ENCODE measurements at regions not wholly inside any gene's neighbourhood (a gene's known extent, or its start where the extent isn't known, plus 50 kb on each side); places are given as distances from the start of the nearest gene placed in this dataset.

- H3K4me3 ChIP-seq = no peak overlapping the region
- no peaks in the 10 kb centered on the region for H3K36me3 ChIP-seq
- H3K4me1 ChIP-seq = no peaks in the 10 kb centered on the region
- in situ Hi-C loops (cut with MboI; ENCODE audit: low pct_ligation_motif_present in 1 of 4, low pct_unique_long_range_greater_than_20kb in 1 of 4, low sequenced_read_pairs in 3 of 4) (no loop called here), intact Hi-C loops (cut with DNase I; ENCODE audit: low total_unique reads) (no loop called here)
- WGBS, 2 donors (ENCODE audit: low coverage in 1 of 2) = 69 to 77% methylated on average over 2 of the region's 2 CpGs
- no peaks in the 10 kb centered on the region for H3K27me3 ChIP-seq
- H3K27ac ChIP-seq = no peak overlapping the region
- DNase-seq = no peak
- H3K9me3 ChIP-seq = no peaks in the 10 kb centered on the region
- TF ChIP-seq POLR2AphosphoS5 (IDR thresholded peaks at IDR 0.05) (no peak), CTCF (IDR thresholded peaks at IDR 0.05) (no peak), EP300 (IDR thresholded peaks at IDR 0.05; ENCODE audit: low read depth) (no peak), POLR2A (IDR thresholded peaks at IDR 0.05) (no peak)
Measured at GRCh38 chr18:44602380-44602779, 78.3 kb upstream of the SETBP1 start.

DNA sequence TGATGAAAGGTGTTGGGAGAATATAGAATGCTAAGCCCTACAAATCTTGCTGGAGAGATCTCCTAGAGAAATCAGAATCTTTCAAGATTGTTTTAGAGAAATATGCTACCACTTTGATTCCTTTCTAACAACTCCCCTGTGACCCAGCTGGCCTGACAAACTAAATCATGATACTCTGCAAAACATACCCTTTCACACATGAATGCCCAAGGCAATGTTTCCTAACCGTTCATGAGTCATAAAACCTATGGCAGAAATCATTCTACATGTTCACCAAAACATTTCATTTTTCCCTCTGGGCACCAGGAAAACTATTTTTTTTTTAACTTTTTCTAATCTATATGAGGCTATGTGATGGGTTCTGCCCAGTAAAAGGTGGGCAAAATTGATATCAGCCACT lies 77.8 kb upstream of the SETBP1 start:
- Histone ChIP-seq H3K36me3 (no peaks in the 10 kb centered on the region), H3K4me3 (no peak overlapping the region), H3K27ac (no peak overlapping the region), H3K4me1 (no peaks in the 10 kb centered on the region), H3K9me3 (no peaks in the 10 kb centered on the region), H3K27me3 (no peaks in the 10 kb centered on the region)
- TF ChIP-seq POLR2AphosphoS5 (IDR thresholded peaks at IDR 0.05) (no peak), EP300 (IDR thresholded peaks at IDR 0.05; ENCODE audit: low read depth) (no peak)
- intact Hi-C loops (cut with DNase I; ENCODE audit: low total_unique reads) (no loop called here), in situ Hi-C loops (cut with MboI; ENCODE audit: low pct_ligation_motif_present in 1 of 4, low pct_unique_long_range_greater_than_20kb in 1 of 4, low sequenced_read_pairs in 3 of 4) (no loop called here)
- DNase-seq = no peak
- 71 to 82% methylated on average over 1 of the region's 1 CpG for WGBS, 2 donors (ENCODE audit: low coverage in 1 of 2)

GRCh38 chr18:44609181-44609941 lies 71.3 kb upstream of the SETBP1 start:
- Histone ChIP-seq H3K4me3 (no peak overlapping the region), H3K36me3 (no peaks in the 10 kb centered on the region), H3K27me3 (no peaks in the 10 kb centered on the region), H3K9me3 (no peaks in the 10 kb centered on the region), H3K27ac (no peak overlapping the region), H3K4me1 (no peaks in the 10 kb centered on the region)
- no peak for TF ChIP-seq POLR2A (IDR thresholded peaks at IDR 0.05)
- no peak for TF ChIP-seq POLR2AphosphoS5 (IDR thresholded peaks at IDR 0.05)
- TF ChIP-seq EP300 (IDR thresholded peaks at IDR 0.05; ENCODE audit: low read depth) = no peak
- no peak for TF ChIP-seq CTCF (IDR thresholded peaks at IDR 0.05)
- in situ Hi-C loops (cut with MboI; ENCODE audit: low pct_ligation_motif_present in 1 of 4, low pct_unique_long_range_greater_than_20kb in 1 of 4, low sequenced_read_pairs in 3 of 4) = no loop called here
- WGBS, 2 donors (ENCODE audit: low coverage in 1 of 2) = 64 to 72% methylated on average over 2 of the region's 2 CpGs
- intact Hi-C loops (cut with DNase I; ENCODE audit: low total_unique reads) = no loop called here
- DNase-seq = no peak

GRCh38 chr18:44620812-44621211 lies 59.9 kb upstream of the SETBP1 start:
- intact Hi-C loops (cut with DNase I; ENCODE audit: low total_unique reads) (no loop called here), in situ Hi-C loops (cut with MboI; ENCODE audit: low pct_ligation_motif_present in 1 of 4, low pct_unique_long_range_greater_than_20kb in 1 of 4, low sequenced_read_pairs in 3 of 4) (no loop called here)
- Histone ChIP-seq H3K27me3 (no peaks in the 10 kb centered on the region), H3K4me1 (no peaks in the 10 kb centered on the region), H3K27ac (no peak overlapping the region), H3K36me3 (no peaks in the 10 kb centered on the region), H3K4me3 (no peak overlapping the region), H3K9me3 (no peaks in the 10 kb centered on the region)
- DNase-seq = no peak
- 57 to 64% methylated on average over 1 of the region's 1 CpG for WGBS, 2 donors (ENCODE audit: low coverage in 1 of 2)
- TF ChIP-seq POLR2A (IDR thresholded peaks at IDR 0.05) (no peak), POLR2AphosphoS5 (IDR thresholded peaks at IDR 0.05) (no peak), CTCF (IDR thresholded peaks at IDR 0.05) (no peak), EP300 (IDR thresholded peaks at IDR 0.05; ENCODE audit: low read depth) (no peak)

- DNase-seq = no peak
- H3K4me3 ChIP-seq = no peak overlapping the region
- H3K27me3 ChIP-seq = no peaks in the 10 kb centered on the region
- H3K36me3 ChIP-seq = no peaks in the 10 kb centered on the region
- in situ Hi-C loops (cut with MboI; ENCODE audit: low pct_ligation_motif_present in 1 of 4, low pct_unique_long_range_greater_than_20kb in 1 of 4, low sequenced_read_pairs in 3 of 4) = no loop called here
- H3K27ac ChIP-seq = no peak overlapping the region
- H3K4me1 ChIP-seq = no peaks in the 10 kb centered on the region
- TF ChIP-seq POLR2AphosphoS5 (IDR thresholded peaks at IDR 0.05) = no peak
- no peaks in the 10 kb centered on the region for H3K9me3 ChIP-seq
- intact Hi-C loops (cut with DNase I; ENCODE audit: low total_unique reads) = no loop called here
Measured at GRCh38 chr18:44624052-44624451, 56.6 kb upstream of the SETBP1 start.

Data from transverse colon (tissue), 4 donors.